ENCODE measurements at regions not wholly inside any gene's neighbourhood (a gene's known extent, or its start where the extent isn't known, plus 50 kb on each side); places are given as distances from the start of the nearest gene placed in this dataset.

GRCh38 chr12:93099792-93100191, 170.7 kb upstream of the EEA1 start:
- Histone ChIP-seq H3K4me3 (ENCODE audit: low read length) (no peak overlapping the region), H3K9ac (ENCODE audit: low read depth, low read length) (no peak overlapping the region), H3K9me3 (replicated peaks; ENCODE audit: low read length) (no peaks in the 10 kb centered on the region), H3K4me1 (ENCODE audit: control insufficient read depth, insufficient read depth, low read length) (no peaks in the 10 kb centered on the region), H3K36me3 (ENCODE audit: insufficient read depth, low read length) (no peaks in the 10 kb centered on the region), H3K4me2 (ENCODE audit: low read length) (no peak overlapping the region), H3K27me3 (ENCODE audit: control insufficient read depth, insufficient read depth, low read length) (no peaks in the 10 kb centered on the region)

GRCh38 chr12:93100610-93101009, 171.5 kb upstream of the EEA1 start:
- Histone ChIP-seq H3K4me3 (ENCODE audit: low read length) (no peak overlapping the region), H3K9ac (ENCODE audit: low read depth, low read length) (no peak overlapping the region), H3K36me3 (ENCODE audit: insufficient read depth, low read length) (no peaks in the 10 kb centered on the region), H3K4me1 (ENCODE audit: control insufficient read depth, insufficient read depth, low read length) (no peaks in the 10 kb centered on the region), H3K4me2 (ENCODE audit: low read length) (no peak overlapping the region), H3K27me3 (ENCODE audit: control insufficient read depth, insufficient read depth, low read length) (no peaks in the 10 kb centered on the region), H3K9me3 (replicated peaks; ENCODE audit: low read length) (no peaks in the 10 kb centered on the region)

GRCh38 chr12:93101367-93101766, 172.3 kb upstream of the EEA1 start:
- H3K4me2 ChIP-seq (ENCODE audit: low read length): no peak overlapping the region
- H3K4me1 ChIP-seq (ENCODE audit: control insufficient read depth, insufficient read depth, low read length): no peaks in the 10 kb centered on the region
- H3K9ac ChIP-seq (ENCODE audit: low read depth, low read length): no peak overlapping the region
- no peaks in the 10 kb centered on the region for H3K27me3 ChIP-seq (ENCODE audit: control insufficient read depth, insufficient read depth, low read length)
- no peaks in the 10 kb centered on the region for H3K36me3 ChIP-seq (ENCODE audit: insufficient read depth, low read length)
- no peak overlapping the region for H3K4me3 ChIP-seq (ENCODE audit: low read length)
- no peaks in the 10 kb centered on the region for H3K9me3 ChIP-seq (replicated peaks; ENCODE audit: low read length)

GRCh38 chr12:93102312-93102711, 173.2 kb upstream of the EEA1 start:
- Histone ChIP-seq H3K36me3 (ENCODE audit: insufficient read depth, low read length) (no peaks in the 10 kb centered on the region), H3K4me3 (ENCODE audit: low read length) (no peak overlapping the region), H3K9me3 (replicated peaks; ENCODE audit: low read length) (no peaks in the 10 kb centered on the region), H3K4me2 (ENCODE audit: low read length) (no peak overlapping the region), H3K4me1 (ENCODE audit: control insufficient read depth, insufficient read depth, low read length) (no peaks in the 10 kb centered on the region), H3K9ac (ENCODE audit: low read depth, low read length) (no peak overlapping the region), H3K27me3 (ENCODE audit: control insufficient read depth, insufficient read depth, low read length) (no peaks in the 10 kb centered on the region)

- Histone ChIP-seq H3K27me3 (ENCODE audit: control insufficient read depth, insufficient read depth, low read length) (no peaks in the 10 kb centered on the region), H3K36me3 (ENCODE audit: insufficient read depth, low read length) (no peaks in the 10 kb centered on the region), H3K4me3 (ENCODE audit: low read length) (no peak overlapping the region), H3K9ac (ENCODE audit: low read depth, low read length) (no peak overlapping the region), H3K4me1 (ENCODE audit: control insufficient read depth, insufficient read depth, low read length) (peaks cover 2% of the 10 kb centered on the region), H3K9me3 (replicated peaks; ENCODE audit: low read length) (no peaks in the 10 kb centered on the region), H3K4me2 (ENCODE audit: low read length) (no peak overlapping the region)
Observed at GRCh38 chr12:93102744-93103143, 173.6 kb upstream of the EEA1 start.

GRCh38 chr12:93103154-93103553, 174.1 kb upstream of the EEA1 start:
- Histone ChIP-seq H3K27me3 (ENCODE audit: control insufficient read depth, insufficient read depth, low read length) (no peaks in the 10 kb centered on the region), H3K4me2 (ENCODE audit: low read length) (no peak overlapping the region), H3K4me3 (ENCODE audit: low read length) (no peak overlapping the region), H3K9ac (ENCODE audit: low read depth, low read length) (no peak overlapping the region), H3K9me3 (replicated peaks; ENCODE audit: low read length) (no peaks in the 10 kb centered on the region), H3K4me1 (ENCODE audit: control insufficient read depth, insufficient read depth, low read length) (peaks cover 7% of the 10 kb centered on the region), H3K36me3 (ENCODE audit: insufficient read depth, low read length) (no peaks in the 10 kb centered on the region)

- no peaks in the 10 kb centered on the region for H3K27me3 ChIP-seq (ENCODE audit: control insufficient read depth, insufficient read depth, low read length)
- peaks cover 20% of the 10 kb centered on the region for H3K4me1 ChIP-seq (ENCODE audit: control insufficient read depth, insufficient read depth, low read length)
- no peaks in the 10 kb centered on the region for H3K9me3 ChIP-seq (replicated peaks; ENCODE audit: low read length)
- no peak overlapping the region for H3K4me3 ChIP-seq (ENCODE audit: low read length)
- H3K36me3 ChIP-seq (ENCODE audit: insufficient read depth, low read length): no peaks in the 10 kb centered on the region
- H3K4me2 ChIP-seq (ENCODE audit: low read length): no peak overlapping the region
- no peak overlapping the region for H3K9ac ChIP-seq (ENCODE audit: low read depth, low read length)
Observed at GRCh38 chr12:93104535-93104934, 175.4 kb upstream of the EEA1 start.

GRCh38 chr12:93106910-93107309, 177.8 kb upstream of the EEA1 start:
- H3K9me3 ChIP-seq (replicated peaks; ENCODE audit: low read length): no peaks in the 10 kb centered on the region
- no peak overlapping the region for H3K9ac ChIP-seq (ENCODE audit: low read depth, low read length)
- H3K36me3 ChIP-seq (ENCODE audit: insufficient read depth, low read length): no peaks in the 10 kb centered on the region
- no peak overlapping the region for H3K4me2 ChIP-seq (ENCODE audit: low read length)
- H3K4me3 ChIP-seq (ENCODE audit: low read length): no peak overlapping the region
- peaks cover 26% of the 10 kb centered on the region for H3K4me1 ChIP-seq (ENCODE audit: control insufficient read depth, insufficient read depth, low read length)
- no peaks in the 10 kb centered on the region for H3K27me3 ChIP-seq (ENCODE audit: control insufficient read depth, insufficient read depth, low read length)

GRCh38 chr12:93107514-93108312, 178.6 kb upstream of the EEA1 start:
- H3K4me1 ChIP-seq (ENCODE audit: control insufficient read depth, insufficient read depth, low read length): peaks cover 27% of the 10 kb centered on the region
- no peak overlapping the region for H3K9ac ChIP-seq (ENCODE audit: low read depth, low read length)
- H3K4me3 ChIP-seq (ENCODE audit: low read length): no peak overlapping the region
- H3K36me3 ChIP-seq (ENCODE audit: insufficient read depth, low read length): no peaks in the 10 kb centered on the region
- no peak overlapping the region for H3K4me2 ChIP-seq (ENCODE audit: low read length)
- H3K27me3 ChIP-seq (ENCODE audit: control insufficient read depth, insufficient read depth, low read length): no peaks in the 10 kb centered on the region
- no peaks in the 10 kb centered on the region for H3K9me3 ChIP-seq (replicated peaks; ENCODE audit: low read length)

- Histone ChIP-seq H3K4me3 (ENCODE audit: low read length) (no peak overlapping the region), H3K27me3 (ENCODE audit: control insufficient read depth, insufficient read depth, low read length) (no peaks in the 10 kb centered on the region), H3K4me1 (ENCODE audit: control insufficient read depth, insufficient read depth, low read length) (peaks cover 38% of the 10 kb centered on the region), H3K4me2 (ENCODE audit: low read length) (peak overlapping the region; percentile 23), H3K9me3 (replicated peaks; ENCODE audit: low read length) (no peaks in the 10 kb centered on the region), H3K36me3 (ENCODE audit: insufficient read depth, low read length) (no peaks in the 10 kb centered on the region), H3K9ac (ENCODE audit: low read depth, low read length) (peak overlapping the region; percentile 30)
Observed at GRCh38 chr12:93108985-93109384, 179.9 kb upstream of the EEA1 start.

- Histone ChIP-seq H3K27me3 (ENCODE audit: control insufficient read depth, insufficient read depth, low read length) (no peaks in the 10 kb centered on the region), H3K9ac (ENCODE audit: low read depth, low read length) (peak overlapping the region; percentile 1), H3K4me1 (ENCODE audit: control insufficient read depth, insufficient read depth, low read length) (peaks cover 38% of the 10 kb centered on the region), H3K4me2 (ENCODE audit: low read length) (peak overlapping the region; percentile 23), H3K36me3 (ENCODE audit: insufficient read depth, low read length) (no peaks in the 10 kb centered on the region), H3K9me3 (replicated peaks; ENCODE audit: low read length) (no peaks in the 10 kb centered on the region), H3K4me3 (ENCODE audit: low read length) (no peak overlapping the region)
Observed at GRCh38 chr12:93109551-93110203, 180.6 kb upstream of the EEA1 start.

- peaks cover 49% of the 10 kb centered on the region for H3K4me1 ChIP-seq (ENCODE audit: control insufficient read depth, insufficient read depth, low read length)
- no peak overlapping the region for H3K4me2 ChIP-seq (ENCODE audit: low read length)
- H3K9ac ChIP-seq (ENCODE audit: low read depth, low read length): no peak overlapping the region
- no peaks in the 10 kb centered on the region for H3K27me3 ChIP-seq (ENCODE audit: control insufficient read depth, insufficient read depth, low read length)
- H3K36me3 ChIP-seq (ENCODE audit: insufficient read depth, low read length): no peaks in the 10 kb centered on the region
- H3K9me3 ChIP-seq (replicated peaks; ENCODE audit: low read length): no peaks in the 10 kb centered on the region
- no peak overlapping the region for H3K4me3 ChIP-seq (ENCODE audit: low read length)
Observed at GRCh38 chr12:93111773-93112172, 182.7 kb upstream of the EEA1 start.
